GM18519 (cell line): ENCODE measurements at regions not wholly inside any gene's neighbourhood (a gene's known extent, or its start where the extent isn't known, plus 50 kb on each side); places are given as distances from the start of the nearest gene placed in this dataset.
A peak's percentile ranks its signal among the peaks of the same experiment; 100 is the strongest.

Experiments
- ATAC-seq: cut with Tn5 transposase; IDR thresholded peaks from one replicate; pipeline ENCODE4 v1.9.1; 2021; ENCODE audit warnings: mild to moderate bottlenecking, moderate library complexity; ENCODE audit not compliant: unreplicated experiment, low FRiP score

DNA sequence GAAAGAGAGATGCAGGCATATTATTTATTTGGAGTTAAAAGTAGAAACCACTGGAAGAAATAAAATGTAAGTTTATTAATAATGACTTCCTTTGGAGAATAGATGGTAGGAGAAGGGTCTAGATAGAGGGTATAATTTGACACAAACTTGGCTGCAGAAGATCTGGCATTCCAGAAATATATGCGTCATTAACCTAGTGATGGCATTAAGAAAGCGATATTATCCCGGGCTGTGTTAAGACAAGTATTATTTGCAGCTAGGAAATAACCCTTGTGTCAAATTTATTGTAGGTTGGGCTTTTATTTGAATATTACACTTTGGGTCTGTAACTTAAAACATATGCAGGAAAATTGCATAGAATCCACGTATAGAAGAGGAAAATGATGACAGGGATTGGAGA is 389.5 kb downstream of the MTX2 start:
- no peak for ATAC-seq

DNA sequence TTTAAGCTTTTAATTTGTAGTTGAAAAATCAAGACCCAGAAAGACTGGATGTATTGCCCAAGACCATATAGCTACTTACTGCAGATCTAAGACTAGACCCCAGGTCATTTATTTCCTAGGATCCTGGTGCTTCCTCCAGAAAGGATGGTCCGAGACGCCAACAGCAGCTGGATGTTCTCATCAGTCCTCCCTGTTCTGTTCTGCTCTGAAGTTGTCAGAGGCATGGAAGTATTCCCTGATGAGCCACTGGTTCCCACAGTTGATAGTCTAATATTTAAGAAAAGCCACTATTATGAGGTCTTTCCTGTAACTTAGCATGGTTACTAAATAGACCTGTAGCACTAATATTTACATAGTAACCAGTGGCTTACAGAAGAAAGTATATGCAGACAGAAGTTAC is 393.5 kb downstream of the MTX2 start:
- ATAC-seq = no peak

DNA sequence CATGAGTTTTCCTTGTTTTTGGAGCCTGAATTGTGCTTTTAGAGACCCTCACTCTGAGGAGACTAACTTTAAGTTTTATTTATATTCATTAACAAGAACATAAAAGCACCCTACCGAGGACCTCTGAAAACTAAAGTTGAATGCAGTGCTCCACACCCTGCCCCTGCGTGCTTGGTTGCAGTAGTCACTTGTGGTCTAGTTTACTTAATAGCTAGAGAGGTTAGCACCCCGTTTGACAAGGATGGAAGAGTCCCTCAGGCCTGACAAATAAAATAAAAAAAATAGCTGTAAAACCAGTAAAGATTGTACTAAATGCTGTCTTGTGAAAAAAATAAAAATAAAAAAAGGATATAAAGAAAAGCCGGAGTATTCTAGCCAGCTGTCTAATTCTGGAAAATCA is 395.2 kb downstream of the MTX2 start:
- ATAC-seq = no peak

DNA sequence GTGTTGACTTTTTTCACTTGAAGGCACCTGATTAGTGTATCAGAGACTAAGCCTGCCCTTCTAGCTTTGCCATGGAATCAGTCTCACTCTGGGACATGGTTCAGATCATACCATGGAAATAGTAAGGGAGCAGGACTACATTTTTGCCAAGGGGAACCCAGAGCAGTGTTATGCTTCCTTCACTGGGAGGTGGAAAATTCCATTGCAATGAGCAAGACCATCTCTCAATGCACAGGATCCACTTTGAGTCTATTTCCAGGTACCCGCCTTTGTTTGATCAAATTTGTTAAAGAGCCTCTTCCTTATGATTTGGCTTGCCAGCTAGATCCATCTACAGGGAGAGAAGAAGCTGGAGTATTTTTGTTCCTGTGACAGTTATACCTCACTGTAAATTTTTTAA is 395.8 kb downstream of the MTX2 start:
- no peak for ATAC-seq

DNA sequence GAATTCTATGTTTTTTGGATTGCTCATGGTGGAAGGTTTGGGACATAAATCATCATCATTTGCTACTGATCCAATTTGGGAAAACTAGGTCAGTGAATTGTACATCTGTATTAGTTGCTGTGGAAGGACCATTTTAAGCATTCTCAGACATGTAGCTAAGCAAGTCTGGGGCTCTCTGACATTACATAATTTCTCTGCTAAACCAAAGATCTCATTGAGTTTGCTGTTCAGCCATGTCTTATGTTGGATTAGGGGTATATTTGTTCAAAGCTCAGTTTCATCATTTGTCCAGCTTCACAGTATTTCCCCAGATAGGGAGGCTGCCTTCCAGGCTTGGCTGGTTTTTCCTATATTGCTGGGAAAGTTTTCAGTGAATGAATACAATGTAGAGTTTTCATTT is 399.7 kb downstream of the MTX2 start:
- no peak for ATAC-seq

DNA sequence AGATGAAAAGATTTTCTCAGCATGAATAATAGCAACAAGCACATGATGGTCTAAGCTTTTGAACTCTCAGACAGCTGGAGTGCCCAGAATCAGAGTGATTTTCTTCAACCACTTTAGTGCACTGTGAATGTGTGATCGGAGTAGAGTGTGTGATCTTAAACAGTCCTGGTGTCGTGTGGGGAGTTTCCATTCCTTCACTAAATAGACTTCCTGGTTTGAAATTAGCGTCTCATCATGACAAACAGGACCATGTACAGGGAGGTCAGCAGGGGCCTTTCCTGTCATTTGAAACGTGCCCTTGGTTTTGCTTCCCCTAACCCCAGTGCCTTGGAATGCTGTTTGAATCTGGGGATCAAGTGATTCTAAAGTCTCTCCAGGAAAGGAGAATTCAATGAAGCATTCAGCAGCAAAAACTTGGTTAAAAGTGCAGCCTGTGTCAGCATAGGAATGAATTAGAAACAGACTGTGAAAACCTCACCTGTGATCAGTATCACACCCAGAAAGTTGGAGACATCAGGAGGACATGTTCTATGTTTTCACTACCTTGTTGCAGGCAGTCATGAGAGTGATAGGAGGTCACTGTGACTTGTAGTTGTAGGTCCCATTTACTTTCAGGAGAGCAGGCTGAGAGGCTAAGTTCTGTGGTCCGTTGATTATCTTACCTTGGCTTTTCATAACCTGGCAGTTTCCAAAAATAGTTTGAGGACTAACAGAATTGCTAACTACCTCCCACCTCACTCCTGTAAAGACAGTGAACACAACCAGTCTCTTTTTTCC is 400.3 kb downstream of the MTX2 start:
- peak; percentile 61 for ATAC-seq

DNA sequence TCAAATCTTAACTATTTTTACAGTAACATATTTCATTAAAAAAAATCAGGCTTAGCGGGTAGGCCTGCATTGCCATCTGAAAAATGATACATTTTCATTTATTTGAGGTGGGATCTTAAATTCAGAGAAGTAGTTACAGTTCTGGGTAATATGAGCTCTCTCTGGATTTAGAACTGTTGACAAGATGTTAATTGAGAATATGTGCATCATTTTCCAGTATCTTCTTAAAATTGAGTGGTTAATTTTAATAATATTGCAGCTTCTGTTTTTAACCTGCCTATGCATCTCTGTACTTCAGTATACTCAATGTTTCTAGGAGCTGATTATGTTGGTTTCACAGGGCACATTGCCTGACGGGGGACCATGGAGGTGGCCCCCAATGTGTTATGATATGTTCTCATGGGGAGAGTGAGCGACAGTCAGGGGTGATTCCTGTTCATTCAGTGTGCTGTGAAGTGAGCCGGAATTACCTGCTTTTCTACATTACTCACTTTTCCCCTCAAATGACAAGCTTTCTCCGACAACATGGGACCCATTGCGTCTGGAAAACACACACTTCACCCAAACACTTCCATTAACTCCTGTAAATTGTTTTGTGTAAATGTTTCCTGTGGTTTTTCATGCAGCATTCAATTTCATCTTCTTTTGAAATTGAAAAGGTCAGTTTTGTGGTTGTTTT is 406.2 kb downstream of the MTX2 start:
- no peak for ATAC-seq

DNA sequence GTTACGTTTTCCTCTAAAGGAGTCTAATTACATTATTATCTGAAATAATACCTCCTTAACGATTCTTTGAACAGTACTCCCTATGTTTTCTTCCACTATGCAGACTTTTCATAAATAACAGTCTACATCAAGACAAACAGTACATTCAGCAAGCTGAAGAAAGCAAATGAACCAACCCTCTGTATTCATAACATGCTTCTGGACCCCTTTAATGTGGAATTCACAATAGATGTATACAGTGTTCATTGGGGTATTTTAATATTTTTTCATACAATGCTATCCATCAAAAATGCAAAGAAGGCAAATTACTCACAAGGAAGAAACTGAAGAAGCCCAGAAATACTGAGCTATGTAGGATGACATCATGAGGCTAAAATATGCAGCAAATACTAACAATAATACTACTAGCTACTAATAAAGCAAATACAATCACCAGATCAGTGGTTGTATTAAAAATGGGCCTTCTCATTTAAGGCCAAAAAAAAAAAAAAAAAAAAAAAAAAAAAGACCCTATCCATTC is 408.6 kb downstream of the MTX2 start:
- no peak for ATAC-seq

DNA sequence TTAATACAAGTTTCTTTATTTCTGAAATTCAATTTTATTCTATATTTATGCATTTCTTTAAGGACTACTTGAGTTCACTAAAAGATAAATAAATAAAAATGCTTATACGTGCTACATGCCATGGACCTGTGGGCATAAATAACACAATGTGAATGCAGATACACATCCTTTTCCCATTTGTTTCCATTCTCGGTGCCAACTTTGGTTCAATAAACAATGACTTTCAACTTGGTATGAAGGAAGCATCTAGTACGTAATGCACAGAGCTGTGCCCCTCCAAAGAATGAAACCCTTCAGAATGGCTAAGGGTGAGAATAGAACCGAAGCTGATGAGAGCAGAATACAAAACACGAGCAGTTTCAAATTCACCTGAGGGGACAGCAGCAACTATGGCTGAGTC is 409.3 kb downstream of the MTX2 start:
- ATAC-seq = no peak

DNA sequence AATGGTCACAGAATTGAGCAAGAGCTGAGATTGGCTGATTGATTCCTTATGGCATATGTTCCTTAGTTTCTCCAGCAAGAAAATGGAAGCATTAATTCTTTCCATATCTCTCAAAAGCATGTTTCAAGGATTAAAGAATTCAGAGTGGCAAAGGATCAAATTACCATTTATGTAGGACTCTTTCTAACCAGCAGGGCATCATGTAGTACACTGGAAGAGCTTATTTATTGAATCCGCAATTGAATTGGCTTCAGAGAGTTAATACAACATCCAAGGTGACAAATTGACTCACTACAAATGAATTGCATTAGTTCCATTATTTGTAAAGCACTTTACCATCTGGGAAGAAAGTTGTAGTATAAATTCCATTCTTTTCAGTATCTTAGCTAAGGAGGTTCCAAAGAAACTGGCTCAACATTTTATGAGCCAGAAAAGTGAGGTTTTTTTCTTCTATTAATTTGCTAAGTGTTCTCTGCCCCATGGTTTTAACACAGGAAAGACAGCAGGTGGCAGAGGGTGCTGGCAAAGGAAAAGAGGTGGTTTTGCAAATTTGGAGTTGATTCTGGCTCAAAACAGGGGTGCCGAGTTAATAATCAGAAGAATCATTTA is 409.9 kb downstream of the MTX2 start:
- no peak for ATAC-seq

DNA sequence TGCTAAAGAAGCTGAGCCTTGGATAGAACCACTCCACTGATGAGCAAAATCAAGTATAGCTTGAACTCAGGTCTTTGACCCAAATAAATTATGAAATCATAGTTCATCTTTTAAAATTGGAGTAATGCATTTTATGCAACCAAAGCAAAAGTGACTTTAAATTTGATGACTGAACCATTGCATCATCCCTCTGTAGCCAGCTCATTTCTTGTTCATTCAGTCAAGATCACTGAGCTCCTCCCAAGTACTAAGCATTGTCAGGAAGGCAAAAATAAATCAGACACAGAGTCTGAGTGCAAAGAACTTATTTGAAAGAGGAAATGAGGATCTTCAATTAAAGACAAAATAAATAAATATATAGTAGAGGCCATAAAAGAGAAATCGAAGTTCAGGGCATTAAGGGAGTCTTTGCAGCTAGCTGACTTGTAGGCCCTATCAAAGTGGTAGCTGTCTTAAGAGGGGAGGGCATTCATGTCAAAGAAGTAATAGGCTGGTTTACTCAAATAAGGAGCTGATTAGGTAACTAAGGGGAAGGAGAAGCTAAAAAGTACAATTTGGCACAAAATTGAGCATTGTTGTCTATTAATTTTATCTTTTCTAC is 411.8 kb downstream of the MTX2 start:
- ATAC-seq = no peak

DNA sequence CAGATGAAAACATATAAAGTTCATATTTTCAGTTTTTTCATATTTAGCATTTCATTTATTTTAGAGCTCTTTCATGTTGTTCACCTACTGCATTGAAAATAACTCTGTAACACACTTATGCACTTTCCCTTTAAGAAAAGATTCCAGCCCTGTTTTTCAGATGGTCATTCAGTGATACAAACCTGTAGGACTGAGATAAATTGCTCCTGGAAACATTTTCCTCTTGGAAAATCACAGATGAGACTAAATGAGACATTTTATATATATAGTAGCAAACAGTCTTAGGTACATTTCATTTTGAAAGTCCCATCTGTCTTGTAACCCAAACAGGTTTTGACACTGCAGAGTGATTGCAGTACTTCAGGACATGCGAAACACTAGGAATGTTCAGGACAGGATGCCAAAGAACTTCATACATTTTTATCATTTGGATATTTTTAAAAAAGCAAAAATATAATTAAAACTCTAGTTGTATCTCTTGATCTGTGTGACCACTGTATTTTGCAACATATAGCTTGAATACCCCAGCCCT is 412.4 kb downstream of the MTX2 start:
- no peak for ATAC-seq

DNA sequence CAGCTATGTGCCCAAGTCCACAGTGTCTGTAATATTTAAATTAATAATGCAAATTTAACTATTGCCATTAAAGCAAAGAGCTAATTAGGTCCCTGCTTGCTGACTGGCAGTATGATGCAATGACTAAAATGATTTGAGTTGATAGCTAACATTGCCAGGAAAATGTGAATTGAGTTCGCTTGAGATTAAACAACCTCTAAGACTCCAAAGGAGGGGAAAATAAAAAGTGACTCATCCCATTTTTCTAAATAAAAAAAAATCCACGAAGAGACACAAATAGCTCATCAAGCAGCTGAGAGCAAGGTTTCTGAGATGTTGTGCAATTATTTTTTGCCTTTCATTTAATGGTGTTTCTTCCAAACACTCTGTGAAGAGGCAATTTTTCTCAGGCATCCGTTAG is 413.0 kb downstream of the MTX2 start:
- no peak for ATAC-seq

DNA sequence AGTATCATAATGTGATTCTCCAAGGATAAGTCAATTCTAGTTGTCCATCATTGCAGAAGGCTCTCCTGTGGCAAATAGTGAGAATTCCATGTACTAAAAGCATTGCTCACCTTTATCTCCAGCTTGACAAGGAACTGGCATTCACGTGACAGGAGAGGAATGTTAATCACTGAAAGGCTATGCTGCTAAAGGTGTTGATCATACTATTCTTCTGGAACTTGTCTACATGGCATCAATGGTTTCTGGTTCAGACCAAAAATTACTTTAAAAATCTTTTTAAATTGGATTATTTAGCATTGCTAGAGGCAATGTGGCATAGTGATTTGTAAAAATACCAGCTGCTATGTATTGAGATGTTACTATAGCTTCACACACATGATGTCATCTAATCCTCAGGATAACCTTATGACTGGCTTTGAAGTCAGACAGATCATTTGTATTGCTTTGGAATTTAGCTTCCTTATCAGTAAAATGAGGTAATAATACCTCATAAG is 414.4 kb downstream of the MTX2 start:
- no peak for ATAC-seq

DNA sequence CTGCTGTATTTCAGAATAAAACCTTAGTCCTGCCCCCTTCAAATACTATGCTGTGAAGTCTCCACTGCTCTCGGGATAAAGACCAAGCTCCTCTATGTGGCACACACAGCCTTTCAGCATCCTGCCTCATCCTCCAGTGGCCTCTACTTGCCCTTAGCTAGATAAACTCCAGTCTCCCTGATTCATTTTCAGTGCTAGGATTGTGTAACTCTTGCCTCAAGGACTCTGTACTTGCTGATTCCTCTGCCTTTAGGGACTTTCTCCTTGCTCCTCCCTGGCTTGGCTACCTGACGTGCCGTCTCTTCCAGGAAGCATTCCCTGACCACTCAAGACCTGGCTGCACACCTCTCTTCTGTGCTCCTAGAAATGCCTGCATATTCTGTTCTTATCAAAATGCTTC is 416.7 kb downstream of the MTX2 start:
- ATAC-seq = no peak

DNA sequence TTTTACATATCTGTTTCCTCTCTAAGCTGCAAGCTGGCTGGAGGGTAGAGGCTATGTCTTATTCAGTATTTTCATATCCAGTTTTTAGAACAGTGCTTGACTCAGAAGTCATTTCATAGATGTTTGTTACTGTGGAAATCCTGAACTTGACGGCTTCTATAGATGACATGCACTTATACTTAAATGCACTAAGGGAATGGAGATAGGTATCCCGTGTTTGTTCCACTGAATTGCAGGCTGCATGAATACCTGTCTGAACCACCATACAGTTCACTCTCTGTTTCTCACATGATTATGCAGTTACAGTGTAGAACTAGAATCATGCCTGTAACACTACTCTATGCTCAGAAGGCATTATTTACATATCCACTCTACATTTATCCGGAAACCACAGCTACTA is 417.1 kb downstream of the MTX2 start:
- ATAC-seq = no peak

DNA sequence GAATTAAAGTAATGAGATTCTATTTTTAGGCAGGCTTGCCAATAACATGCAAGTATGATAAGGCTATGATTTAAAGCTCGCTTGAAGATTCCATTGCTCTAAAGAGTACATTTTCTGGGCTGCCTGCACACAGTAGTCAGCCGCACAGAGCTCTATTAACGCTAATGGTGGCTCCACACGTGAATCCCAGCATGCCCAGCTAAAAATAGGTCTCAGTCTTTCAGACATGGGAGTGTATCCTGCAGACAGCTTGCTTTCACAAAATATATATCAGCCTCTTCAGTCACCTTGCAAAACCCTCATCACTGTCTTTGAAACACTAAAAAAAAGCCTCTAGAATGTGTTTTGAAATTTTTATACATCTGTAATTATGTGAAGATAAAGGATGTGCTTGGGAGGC is 418.1 kb downstream of the MTX2 start:
- ATAC-seq = no peak

DNA sequence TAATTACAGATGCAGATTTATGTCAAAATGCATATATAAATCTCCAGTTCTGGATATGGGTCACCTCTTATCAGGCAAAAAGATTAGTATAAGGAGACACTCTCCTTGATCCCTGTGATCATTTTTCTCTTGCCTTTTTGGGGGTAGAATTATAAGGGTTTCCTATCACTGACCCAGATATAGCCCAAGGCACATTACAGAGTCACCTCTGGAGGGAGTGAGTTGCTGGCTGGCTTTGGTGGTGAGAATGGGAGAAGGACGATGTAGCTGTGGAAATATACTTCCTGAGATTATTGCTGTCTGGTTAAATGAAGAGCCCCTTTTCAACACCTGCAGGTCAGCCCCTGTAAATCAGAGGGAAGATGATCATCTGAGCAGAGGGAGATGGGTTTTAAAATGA is 418.7 kb downstream of the MTX2 start:
- no peak for ATAC-seq

DNA sequence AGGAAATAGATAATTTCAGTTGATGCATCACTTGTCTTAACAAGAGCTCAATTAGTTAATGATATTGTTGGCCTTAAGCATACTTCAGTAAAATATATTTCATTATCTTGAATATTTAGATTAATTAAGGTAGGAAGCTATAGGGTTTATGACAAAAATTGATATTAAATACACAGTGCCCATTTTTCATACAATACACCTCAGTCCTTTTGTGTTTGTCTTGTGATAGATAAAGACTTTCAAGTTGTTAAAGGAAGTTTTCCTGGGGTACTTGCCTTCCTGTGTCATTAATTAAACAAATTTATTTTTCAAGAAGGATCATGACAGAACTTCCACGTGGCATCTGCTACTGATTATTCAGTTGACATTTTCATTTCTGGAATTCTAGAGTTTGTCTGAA is 420.5 kb downstream of the MTX2 start:
- no peak for ATAC-seq

DNA sequence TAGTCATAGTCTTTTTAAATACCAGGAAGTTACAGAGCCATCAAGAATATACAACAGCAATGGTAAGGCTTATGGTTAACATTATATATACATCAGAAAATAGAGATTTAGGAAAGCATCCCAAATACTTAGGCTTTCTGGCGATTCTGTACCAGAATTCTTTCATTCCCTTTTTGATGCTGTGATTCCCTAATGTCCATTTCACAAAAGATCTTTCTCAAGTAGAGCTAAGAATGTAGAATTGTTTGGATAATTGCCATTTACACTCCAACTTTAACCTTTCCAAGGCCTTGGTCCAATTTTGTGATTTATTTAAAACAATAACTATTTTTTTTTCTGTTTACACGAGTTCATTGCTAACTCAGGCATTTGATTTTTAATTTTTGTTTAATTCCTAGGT is 422.2 kb downstream of the MTX2 start:
- no peak for ATAC-seq

DNA sequence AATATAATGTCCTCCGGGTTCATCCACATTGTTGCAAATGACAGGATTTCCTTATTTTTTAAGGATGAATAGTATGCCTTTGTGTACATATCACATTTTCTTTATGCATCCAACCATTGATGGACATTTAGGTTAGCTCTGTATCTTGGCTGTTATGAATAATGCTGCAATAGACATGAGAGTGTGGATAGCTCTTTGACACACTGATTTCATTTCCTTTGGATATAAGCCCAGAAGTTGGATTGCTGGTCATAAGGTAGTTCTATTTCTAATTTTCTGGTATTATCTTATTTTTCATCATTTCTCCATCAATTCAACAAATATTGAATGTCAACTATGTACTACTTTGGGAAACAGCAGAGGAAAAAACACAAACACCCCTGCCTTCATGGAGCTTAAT is 423.3 kb downstream of the MTX2 start:
- no peak for ATAC-seq
